A673 (cell line): ENCODE measurements at regions not wholly inside any gene's neighbourhood (a gene's known extent, or its start where the extent isn't known, plus 50 kb on each side); places are given as distances from the start of the nearest gene placed in this dataset.
"Not testable (repeated sequence)": the region's sequence is repeated elsewhere in the genome, so short reads cannot be mapped to it uniquely, and the experiment has no call there.

Experiments used
- EZH2 ChIP-seq: fragments of 200-600 bp; sonication (generic); IDR thresholded peaks from 2 replicates; pipeline ENCODE4 v1.6.1; 2017; ENCODE audit warnings: borderline replicate concordance, low read depth, mild to moderate bottlenecking, mixed read lengths, antibody characterized with exemption, low read length; ENCODE audit not compliant: poor library complexity, severe bottlenecking
- TF ChIP-seq, protein P1 (sequence below): fragments of 300-800, 200-600 bp; sonication (generic); conservative IDR thresholded peaks from 2 replicates; pipeline ENCODE4 v1.5.1; 2017; ENCODE audit warnings: low read depth, mild to moderate bottlenecking, antibody characterized with exemption, low read length, moderate library complexity, mixed read lengths

DNA sequence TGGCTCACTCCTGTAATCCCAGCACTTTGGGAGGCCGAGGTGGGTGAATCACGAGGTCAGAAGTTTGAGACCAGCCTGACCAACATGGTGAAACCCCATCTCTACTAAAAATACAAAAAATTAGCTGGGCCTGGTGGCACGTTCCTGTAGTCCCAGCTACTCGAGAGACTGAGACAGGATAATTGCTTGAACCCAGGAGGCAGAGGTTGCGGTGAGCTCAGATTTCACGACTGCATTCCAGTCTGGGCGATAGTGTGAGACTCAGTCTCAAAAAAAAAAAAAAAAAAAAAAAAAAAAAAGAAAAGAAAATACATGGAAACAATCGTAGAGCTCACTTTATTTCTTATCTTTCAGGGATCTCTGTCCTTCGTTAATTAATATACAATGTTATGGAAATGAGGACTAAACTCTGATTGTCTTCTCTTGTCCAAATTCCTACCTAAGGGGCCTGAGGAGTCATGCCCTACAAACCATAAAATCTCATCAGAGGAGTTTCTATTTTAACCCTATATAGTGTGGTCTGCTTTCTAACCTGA, 201.5 kb downstream of the ETNK1 start:
- TF ChIP-seq, protein P1, sequence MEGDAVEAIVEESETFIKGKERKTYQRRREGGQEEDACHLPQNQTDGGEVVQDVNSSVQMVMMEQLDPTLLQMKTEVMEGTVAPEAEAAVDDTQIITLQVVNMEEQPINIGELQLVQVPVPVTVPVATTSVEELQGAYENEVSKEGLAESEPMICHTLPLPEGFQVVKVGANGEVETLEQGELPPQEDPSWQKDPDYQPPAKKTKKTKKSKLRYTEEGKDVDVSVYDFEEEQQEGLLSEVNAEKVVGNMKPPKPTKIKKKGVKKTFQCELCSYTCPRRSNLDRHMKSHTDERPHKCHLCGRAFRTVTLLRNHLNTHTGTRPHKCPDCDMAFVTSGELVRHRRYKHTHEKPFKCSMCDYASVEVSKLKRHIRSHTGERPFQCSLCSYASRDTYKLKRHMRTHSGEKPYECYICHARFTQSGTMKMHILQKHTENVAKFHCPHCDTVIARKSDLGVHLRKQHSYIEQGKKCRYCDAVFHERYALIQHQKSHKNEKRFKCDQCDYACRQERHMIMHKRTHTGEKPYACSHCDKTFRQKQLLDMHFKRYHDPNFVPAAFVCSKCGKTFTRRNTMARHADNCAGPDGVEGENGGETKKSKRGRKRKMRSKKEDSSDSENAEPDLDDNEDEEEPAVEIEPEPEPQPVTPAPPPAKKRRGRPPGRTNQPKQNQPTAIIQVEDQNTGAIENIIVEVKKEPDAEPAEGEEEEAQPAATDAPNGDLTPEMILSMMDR: not testable (repeated sequence)
- TF ChIP-seq EZH2: not testable (repeated sequence)
